Spleen (tissue), 11 donors: ENCODE measurements at regions not wholly inside any gene's neighbourhood (a gene's known extent, or its start where the extent isn't known, plus 50 kb on each side); places are given as distances from the start of the nearest gene placed in this dataset.

ENCODE experiments used
- DNase-seq: peaks from one replicate; pipeline ENCODE4 v3.0.0-alpha.2; 2020
- H3K27ac ChIP-seq, 8 donors: fragments of 200-600 bp; sonication (generic) in 7 of 8; 1 replicate in 4 of 8; 2 replicates in 4 of 8; pipeline versions ENCODE4 v1.5.0 to v1.8.0; 2016 to 2021; ENCODE audit warnings: inconsistent platforms in 4 of 8, mild to moderate bottlenecking in 4 of 8, moderate library complexity in 1 of 8
- H3K27me3 ChIP-seq, 7 donors: fragments of 200-600 bp; sonication (generic) in 6 of 7; replicated peaks in 1 of 7; 1 replicate in 4 of 7; 2 replicates in 3 of 7; pipeline versions ENCODE4 v1.5.0 to v1.8.0; 2016 to 2021; ENCODE audit warnings: inconsistent platforms in 3 of 7, mild to moderate bottlenecking in 1 of 7
- H3K36me3 ChIP-seq, 6 donors: fragments of 200-600 bp; sonication (generic) in 5 of 6; 1 replicate in 4 of 6; 2 replicates in 2 of 6; pipeline versions ENCODE4 v1.5.0 to v1.8.0; 2016 to 2021; ENCODE audit warnings: inconsistent platforms in 2 of 6
- H3K4me1 ChIP-seq, 6 donors: fragments of 200-600 bp; sonication (generic) in 5 of 6; 1 replicate in 3 of 6; 2 replicates in 3 of 6; pipeline versions ENCODE4 v1.5.0 to v1.8.0; 2016 to 2021; ENCODE audit warnings: inconsistent platforms in 3 of 6
- H3K4me3 ChIP-seq, 8 donors: fragments of 200-600 bp; sonication (generic) in 7 of 8; 1 replicate in 4 of 8; 2 replicates in 4 of 8; pipeline versions ENCODE4 v1.5.0 to v1.8.0; 2016 to 2021; ENCODE audit warnings: inconsistent platforms in 4 of 8, mild to moderate bottlenecking in 4 of 8, moderate library complexity in 2 of 8
- H3K9me3 ChIP-seq, 8 donors: fragments of 200-600 bp; sonication (generic) in 7 of 8; 1 replicate in 4 of 8; 2 replicates in 4 of 8; pipeline versions ENCODE4 v1.5.0 to v1.8.0; 2016 to 2021; ENCODE audit warnings: inconsistent platforms in 4 of 8
- POLR2A ChIP-seq, 3 donors: fragments of 450-650 bp; IDR thresholded peaks; one replicate each; pipeline ENCODE4 v1.5.1; 2017; ENCODE audit warnings: antibody characterized with exemption in 3 of 3, mild to moderate bottlenecking in 1 of 3
- POLR2AphosphoS5 ChIP-seq, 3 donors: sonication (generic); formaldehyde crosslinking; IDR thresholded peaks; one replicate each; pipeline ENCODE4 v1.5.1; 2017; ENCODE audit warnings: antibody characterized with exemption in 3 of 3
- WGBS, 5 donors: extraction: QIAGEN DNeasy Blood & Tissue Kit in 3 of 5; methylation state at CpG; one replicate each; pipeline versions ENCODE4 v1.1.5 to v1.1.7; 2013 to 2018; 5-methylcytosine and 5-hydroxymethylcytosine counted together
- intact Hi-C: fragments of 100-400 bp; cut with DNase I; formaldehyde crosslinking; loops from one replicate; pipeline ENCODE4 v1.15.0; 2023; ENCODE audit warnings: low total_unique reads
- TF ChIP-seq, protein P1 (sequence below), 11 experiments: fragments of 200-600 bp in 7 of 11; fragments of 450-650 bp in 4 of 11; sonication (generic) in 4 of 11; IDR thresholded peaks in 8 of 11; conservative IDR thresholded peaks in 3 of 11; 1 replicate in 7 of 11; 2 replicates in 4 of 11; pipeline versions ENCODE4 v1.4.0 to v1.8.0; 2016 to 2021; ENCODE audit warnings: antibody characterized with exemption in 11 of 11, inconsistent platforms in 4 of 11, mild to moderate bottlenecking in 1 of 11
- donor health status: healthy with polysubstance abuse.
- donor health status: DM: no; HTN: no; CAD: no; lungs with moderate emphysema.
- donor health status: DM: no; HTN: no; CAD: no.
- donor health status: Bipolar disorder and iron deficiency.
- donor health status: healthy.
- donor health status: DM: no; HTN: no; CAD: no.
- donor health status: DM: yes; HTN: yes; CAD: no.

DNA sequence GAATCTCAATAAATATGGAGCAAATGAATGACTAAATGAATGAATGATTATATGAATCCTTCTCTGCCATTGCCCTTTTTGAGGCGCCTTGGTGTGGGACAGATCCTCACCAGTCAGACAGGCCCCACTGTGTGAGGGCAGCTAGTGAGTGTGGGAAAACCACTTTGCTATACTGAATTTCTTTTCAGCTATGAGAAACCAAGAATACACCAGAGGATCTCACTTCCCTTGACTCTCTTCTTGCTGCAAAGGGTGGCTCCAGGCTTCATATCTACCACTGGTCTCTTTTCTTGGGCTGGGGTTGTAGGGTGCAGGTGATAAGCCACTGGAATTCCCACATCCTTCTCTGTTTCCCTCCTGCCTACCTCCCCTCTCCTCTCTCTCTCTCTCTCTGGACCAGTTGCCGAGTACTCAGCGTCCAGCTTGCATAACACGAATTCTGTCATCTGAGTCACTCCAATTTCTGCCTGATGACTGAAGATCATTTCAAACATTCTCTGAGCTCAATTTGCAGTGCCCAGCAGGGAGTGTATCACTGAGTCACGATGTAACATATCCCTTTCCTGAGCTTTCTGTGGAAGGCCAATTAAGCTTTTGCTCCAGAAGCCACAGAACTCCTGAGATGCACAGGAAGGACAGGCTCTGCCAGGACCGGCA, 304.3 kb upstream of the NCAM1 start:
- 77 to 90% (median 87%) methylated on average over 6 of the region's 6 CpGs for WGBS, 5 donors
- no peaks in the 10 kb centered on the region for H3K4me1 ChIP-seq
- intact Hi-C loops, result no loop called here
- no peaks in the 10 kb centered on the region for H3K9me3 ChIP-seq
- H3K27me3 ChIP-seq, result no peaks in the 10 kb centered on the region
- H3K27ac ChIP-seq, result no peak overlapping the region
- no peak for TF ChIP-seq POLR2A (IDR thresholded peaks at IDR 0.05)
- no peak for TF ChIP-seq POLR2AphosphoS5 (IDR thresholded peaks at IDR 0.05)
- TF ChIP-seq, protein P1, sequence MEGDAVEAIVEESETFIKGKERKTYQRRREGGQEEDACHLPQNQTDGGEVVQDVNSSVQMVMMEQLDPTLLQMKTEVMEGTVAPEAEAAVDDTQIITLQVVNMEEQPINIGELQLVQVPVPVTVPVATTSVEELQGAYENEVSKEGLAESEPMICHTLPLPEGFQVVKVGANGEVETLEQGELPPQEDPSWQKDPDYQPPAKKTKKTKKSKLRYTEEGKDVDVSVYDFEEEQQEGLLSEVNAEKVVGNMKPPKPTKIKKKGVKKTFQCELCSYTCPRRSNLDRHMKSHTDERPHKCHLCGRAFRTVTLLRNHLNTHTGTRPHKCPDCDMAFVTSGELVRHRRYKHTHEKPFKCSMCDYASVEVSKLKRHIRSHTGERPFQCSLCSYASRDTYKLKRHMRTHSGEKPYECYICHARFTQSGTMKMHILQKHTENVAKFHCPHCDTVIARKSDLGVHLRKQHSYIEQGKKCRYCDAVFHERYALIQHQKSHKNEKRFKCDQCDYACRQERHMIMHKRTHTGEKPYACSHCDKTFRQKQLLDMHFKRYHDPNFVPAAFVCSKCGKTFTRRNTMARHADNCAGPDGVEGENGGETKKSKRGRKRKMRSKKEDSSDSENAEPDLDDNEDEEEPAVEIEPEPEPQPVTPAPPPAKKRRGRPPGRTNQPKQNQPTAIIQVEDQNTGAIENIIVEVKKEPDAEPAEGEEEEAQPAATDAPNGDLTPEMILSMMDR (IDR thresholded peaks at IDR 0.05 in 8 of 11, conservative IDR thresholded peaks at IDR 0.05 in 3 of 11), result no peak
- DNase-seq, result no peak
- H3K4me3 ChIP-seq, result no peak overlapping the region
- H3K36me3 ChIP-seq, result no peaks in the 10 kb centered on the region

DNA sequence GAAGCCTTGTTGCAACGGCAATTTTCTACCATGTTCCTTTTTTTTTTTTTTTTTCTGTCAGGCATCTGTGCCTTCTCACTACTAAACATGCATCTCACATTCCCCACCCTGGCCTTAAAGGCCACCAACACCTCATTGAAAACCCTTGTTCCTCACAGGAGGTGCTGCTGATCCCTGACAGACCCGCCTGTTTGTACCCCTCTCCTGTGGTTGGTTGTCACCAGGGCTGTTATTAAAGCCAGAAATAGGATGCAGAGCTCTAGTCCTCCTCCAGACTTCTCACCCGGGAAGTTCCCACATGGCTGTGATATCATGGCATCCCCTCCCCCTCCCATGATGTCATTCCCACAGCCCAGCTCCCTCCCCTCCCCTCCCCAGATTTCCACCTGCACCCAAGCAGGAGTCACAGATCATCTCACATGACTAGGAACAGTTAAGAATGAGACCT, 302.8 kb upstream of the NCAM1 start:
- H3K36me3 ChIP-seq, result no peaks in the 10 kb centered on the region
- H3K27ac ChIP-seq, result no peak overlapping the region
- no peaks in the 10 kb centered on the region for H3K4me1 ChIP-seq
- WGBS, 5 donors, result 47 to 61% (median 56%) methylated on average over 3 of the region's 3 CpGs
- H3K4me3 ChIP-seq, result no peak overlapping the region
- H3K9me3 ChIP-seq, result no peaks in the 10 kb centered on the region
- no peaks in the 10 kb centered on the region for H3K27me3 ChIP-seq
- intact Hi-C loops, result no loop called here
- TF ChIP-seq, protein P1 (IDR thresholded peaks at IDR 0.05 in 8 of 11, conservative IDR thresholded peaks at IDR 0.05 in 3 of 11), result no peak
- no peak for TF ChIP-seq POLR2A (IDR thresholded peaks at IDR 0.05)
- no peak for TF ChIP-seq POLR2AphosphoS5 (IDR thresholded peaks at IDR 0.05)
- DNase-seq, result no peak

DNA sequence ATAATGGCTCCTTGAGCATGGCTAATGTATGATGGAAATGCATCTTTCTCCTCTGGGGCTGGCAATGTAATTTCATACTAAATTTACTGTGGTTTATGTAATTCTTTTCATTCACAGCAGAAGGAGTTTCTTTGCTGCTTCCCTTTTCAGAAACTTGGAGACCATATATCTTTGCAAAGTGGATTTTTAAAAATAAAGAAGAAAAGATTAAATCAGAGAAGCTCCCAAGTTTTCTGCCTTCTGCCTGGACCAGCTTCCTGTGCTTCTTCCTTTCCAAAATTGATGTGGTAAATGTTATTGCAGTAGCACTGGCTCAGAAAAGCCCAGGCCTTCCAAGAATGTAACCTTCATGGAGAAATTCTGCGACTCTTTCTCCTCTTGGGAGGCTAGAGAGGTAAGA, 300.1 kb upstream of the NCAM1 start:
- no peak for TF ChIP-seq POLR2A (IDR thresholded peaks at IDR 0.05)
- TF ChIP-seq, protein P1 (IDR thresholded peaks at IDR 0.05 in 8 of 11, conservative IDR thresholded peaks at IDR 0.05 in 3 of 11), result no peak
- no peak overlapping the region for H3K27ac ChIP-seq
- H3K9me3 ChIP-seq, result no peaks in the 10 kb centered on the region
- intact Hi-C loops, result no loop called here
- no peaks in the 10 kb centered on the region for H3K36me3 ChIP-seq
- no peak for DNase-seq
- no peak overlapping the region for H3K4me3 ChIP-seq
- WGBS, 5 donors, result 74 to 90% (median 81%) methylated on average over 1 of the region's 1 CpG
- no peaks in the 10 kb centered on the region for H3K4me1 ChIP-seq
- no peaks in the 10 kb centered on the region for H3K27me3 ChIP-seq

DNA sequence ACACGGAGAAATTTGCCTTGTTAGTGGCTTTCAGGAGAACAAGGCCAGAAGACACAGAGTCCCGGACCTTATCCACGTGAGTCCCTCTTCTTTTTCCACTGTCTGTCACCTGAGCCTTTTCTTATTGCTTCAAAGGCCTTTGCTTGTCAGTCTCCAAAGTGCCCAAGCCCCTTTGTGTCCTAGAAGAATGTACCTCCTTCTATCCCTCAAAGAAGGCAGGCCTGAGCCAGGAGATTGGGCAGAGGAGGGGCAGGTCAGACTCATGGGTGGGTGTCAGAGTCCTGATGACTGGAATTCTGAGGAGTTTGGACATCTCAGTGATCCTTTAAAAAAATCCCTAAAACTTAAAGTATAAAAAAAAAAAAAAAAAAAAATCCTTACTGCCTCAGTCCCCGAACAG, 299.6 kb upstream of the NCAM1 start:
- no peaks in the 10 kb centered on the region for H3K36me3 ChIP-seq
- H3K27me3 ChIP-seq, result no peaks in the 10 kb centered on the region
- H3K9me3 ChIP-seq, result peaks cover 0 to 4% (median 0%) of the 10 kb centered on the region in 8 donors
- 77 to 93% (median 84%) methylated on average over 4 of the region's 4 CpGs for WGBS, 5 donors
- no peak overlapping the region for H3K4me3 ChIP-seq
- no peaks in the 10 kb centered on the region for H3K4me1 ChIP-seq
- no peak for DNase-seq
- TF ChIP-seq POLR2AphosphoS5 (IDR thresholded peaks at IDR 0.05) (no peak), POLR2A (IDR thresholded peaks at IDR 0.05) (no peak)
- TF ChIP-seq, protein P1 (IDR thresholded peaks at IDR 0.05 in 8 of 11, conservative IDR thresholded peaks at IDR 0.05 in 3 of 11), result no peak
- intact Hi-C loops, result no loop called here
- no peak overlapping the region for H3K27ac ChIP-seq
